GM12872 (cell line): ENCODE measurements at regions not wholly inside any gene's neighbourhood (a gene's known extent, or its start where the extent isn't known, plus 50 kb on each side); places are given as distances from the start of the nearest gene placed in this dataset.

Experiments used
- CTCF ChIP-seq: IDR thresholded peaks from 3 replicates; pipeline ENCODE4 v1.5.1; 2011; ENCODE audit warnings: low read depth, mild to moderate bottlenecking, low read length, moderate library complexity; ENCODE audit not compliant: insufficient read depth

- TF ChIP-seq CTCF, result no peak
Measured at GRCh38 chrX:42531441-42531840, 246.5 kb downstream of the PPP1R2C start.

- no peak for TF ChIP-seq CTCF
Measured at GRCh38 chrX:42530027-42530426, 247.9 kb downstream of the PPP1R2C start.

GRCh38 chrX:42524379-42524778 lies 253.6 kb downstream of the PPP1R2C start:
- no peak for TF ChIP-seq CTCF

GRCh38 chrX:42519666-42520231 lies 258.2 kb downstream of the PPP1R2C start:
- no peak for TF ChIP-seq CTCF

- TF ChIP-seq CTCF, result no peak
Measured at GRCh38 chrX:42515939-42516338, 262.0 kb downstream of the PPP1R2C start.

GRCh38 chrX:42505016-42505415 lies 272.9 kb downstream of the PPP1R2C start:
- no peak for TF ChIP-seq CTCF

GRCh38 chrX:42499620-42500019 lies 278.3 kb downstream of the PPP1R2C start:
- no peak for TF ChIP-seq CTCF
